Left kidney (tissue), 1 donor: ENCODE measurements at regions not wholly inside any gene's neighbourhood (a gene's known extent, or its start where the extent isn't known, plus 50 kb on each side); places are given as distances from the start of the nearest gene placed in this dataset.
"Not testable (repeated sequence)": the region's sequence is repeated elsewhere in the genome, so short reads cannot be mapped to it uniquely, and the experiment has no call there.

Source experiments
- DNase-seq: peaks from one replicate; pipeline ENCODE4 v3.0.0-alpha.2; 2013

GRCh38 chr2:33763671-33764310, 164.7 kb upstream of the FAM98A start:
- no peak for DNase-seq

- no peak for DNase-seq
Measured at GRCh38 chr2:33762636-33763035, 163.5 kb upstream of the FAM98A start.

GRCh38 chr2:33746208-33746800, 147.2 kb upstream of the FAM98A start:
- DNase-seq: no peak

GRCh38 chr2:33735096-33735495, 136.0 kb upstream of the FAM98A start:
- DNase-seq: no peak

- no peak for DNase-seq
Measured at GRCh38 chr2:33730804-33731203, 131.7 kb upstream of the FAM98A start.

GRCh38 chr2:33730193-33730592, 131.1 kb upstream of the FAM98A start:
- DNase-seq: no peak

GRCh38 chr2:33729353-33729752, 130.3 kb upstream of the FAM98A start:
- no peak for DNase-seq

GRCh38 chr2:33728106-33728505, 129.0 kb upstream of the FAM98A start:
- DNase-seq: no peak

- no peak for DNase-seq
Measured at GRCh38 chr2:33727361-33728032, 128.4 kb upstream of the FAM98A start.

GRCh38 chr2:33726415-33726814, 127.3 kb upstream of the FAM98A start:
- no peak for DNase-seq

GRCh38 chr2:33723329-33723728, 124.2 kb upstream of the FAM98A start:
- DNase-seq: no peak

- DNase-seq: no peak
Measured at GRCh38 chr2:33719067-33719466, 120.0 kb upstream of the FAM98A start.

- no peak for DNase-seq
Measured at GRCh38 chr2:33712674-33713073, 113.6 kb upstream of the FAM98A start.

- DNase-seq: no peak
Measured at GRCh38 chr2:33709951-33710350, 110.9 kb upstream of the FAM98A start.

GRCh38 chr2:33707312-33707711, 108.2 kb upstream of the FAM98A start:
- DNase-seq: no peak

GRCh38 chr2:33706410-33706809, 107.3 kb upstream of the FAM98A start:
- no peak for DNase-seq

GRCh38 chr2:33704406-33704855, 105.3 kb upstream of the FAM98A start:
- DNase-seq: no peak

GRCh38 chr2:33696234-33696633, 97.1 kb upstream of the FAM98A start:
- DNase-seq: no peak

- DNase-seq: no peak
Measured at GRCh38 chr2:33694904-33695303, 95.8 kb upstream of the FAM98A start.

GRCh38 chr2:33690686-33691085, 91.6 kb upstream of the FAM98A start:
- not testable (repeated sequence) for DNase-seq

- DNase-seq: no peak
Measured at GRCh38 chr2:33681364-33681757, 82.3 kb upstream of the FAM98A start.

GRCh38 chr2:33680644-33681363, 81.7 kb upstream of the FAM98A start:
- no peak for DNase-seq

GRCh38 chr2:33678436-33678835, 79.3 kb upstream of the FAM98A start:
- DNase-seq: no peak
